Hypothalamus (tissue), 51 donors: ENCODE measurements at regions not wholly inside any gene's neighbourhood (a gene's known extent, or its start where the extent isn't known, plus 50 kb on each side); places are given as distances from the start of the nearest gene placed in this dataset.

ENCODE experiments used
- DNase-seq, 51 donors: peaks; one replicate each; lab custom pipeline; 2025; lab: John Stamatoyannopoulos, UW

- DNase-seq = no peak
Observed at GRCh38 chr5:135220394-135221186, 178.4 kb downstream of the MACROH2A1 start.

- DNase-seq = no peak
Observed at GRCh38 chr5:135219868-135220267, 179.2 kb downstream of the MACROH2A1 start.

- DNase-seq = no peak
Observed at GRCh38 chr5:135218790-135219568, 180.1 kb downstream of the MACROH2A1 start.

- DNase-seq = no peak
Observed at GRCh38 chr5:135218486-135218755, 180.6 kb downstream of the MACROH2A1 start.

GRCh38 chr5:135217669-135218485 is 181.2 kb downstream of the MACROH2A1 start:
- DNase-seq = no peak

GRCh38 chr5:135216471-135217343 is 182.3 kb downstream of the MACROH2A1 start:
- no peak for DNase-seq

- no peak for DNase-seq
Observed at GRCh38 chr5:135215617-135216470, 181.8 kb upstream of the PITX1 start.

- DNase-seq = no peak
Observed at GRCh38 chr5:135214897-135215616, 181.0 kb upstream of the PITX1 start.

- DNase-seq = no peak
Observed at GRCh38 chr5:135213466-135214239, 179.6 kb upstream of the PITX1 start.

- no peak for DNase-seq
Observed at GRCh38 chr5:135213027-135213386, 179.0 kb upstream of the PITX1 start.

GRCh38 chr5:135212361-135213026 is 178.5 kb upstream of the PITX1 start:
- no peak for DNase-seq

- no peak for DNase-seq
Observed at GRCh38 chr5:135211791-135212190, 177.8 kb upstream of the PITX1 start.

GRCh38 chr5:135211083-135211790 is 177.2 kb upstream of the PITX1 start:
- no peak for DNase-seq

- no peak for DNase-seq
Observed at GRCh38 chr5:135210286-135211055, 176.4 kb upstream of the PITX1 start.

- no peak for DNase-seq
Observed at GRCh38 chr5:135208903-135209721, 175.1 kb upstream of the PITX1 start.
